HG02981 (cell line): ENCODE measurements at regions not wholly inside any gene's neighbourhood (a gene's known extent, or its start where the extent isn't known, plus 50 kb on each side); places are given as distances from the start of the nearest gene placed in this dataset.
"Not testable (repeated sequence)": the region's sequence is repeated elsewhere in the genome, so short reads cannot be mapped to it uniquely, and the experiment has no call there.

Experiments used
- ATAC-seq: cut with Tn5 transposase; IDR thresholded peaks from one replicate; pipeline ENCODE4 v1.9.1; 2021; ENCODE audit warnings: mild to moderate bottlenecking, moderate library complexity; ENCODE audit not compliant: unreplicated experiment

DNA sequence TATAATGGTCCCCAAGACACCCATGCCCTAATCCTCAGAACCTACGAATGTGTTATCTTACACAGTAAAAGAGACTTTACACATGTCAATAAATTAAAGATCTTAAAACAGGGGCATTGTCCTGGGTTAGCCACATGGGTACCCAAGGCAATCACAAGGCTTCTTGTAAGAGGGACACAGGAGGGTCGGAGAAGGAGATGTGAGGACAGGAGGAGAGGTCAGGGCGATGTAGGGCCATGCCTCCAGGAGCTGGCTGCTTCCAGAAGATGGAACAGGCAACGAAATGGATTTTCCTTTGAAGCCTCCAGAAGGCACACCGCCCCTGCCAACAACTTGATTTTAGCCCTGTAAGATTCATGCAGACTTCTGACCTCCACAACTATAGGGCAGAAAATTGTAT lies 262.7 kb downstream of the MEX3B start:
- ATAC-seq = no peak

DNA sequence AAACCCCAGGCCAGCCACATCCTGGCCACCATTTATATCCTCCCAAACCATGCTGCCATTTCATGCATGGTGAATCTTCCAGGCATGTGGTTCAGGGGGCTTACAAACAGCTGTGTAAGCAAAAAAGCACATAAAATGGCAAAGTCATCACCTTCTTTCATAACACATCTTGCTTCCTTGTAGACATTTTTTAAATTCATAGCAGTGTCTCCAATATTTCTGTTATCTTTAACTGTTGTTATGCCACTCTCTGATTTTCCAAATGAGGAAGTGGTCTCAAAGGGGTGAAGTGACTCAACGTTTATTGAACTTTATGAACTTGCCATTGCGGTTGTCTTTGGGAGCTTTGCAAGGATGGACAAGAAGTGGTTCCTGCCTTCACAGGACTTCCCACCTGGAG lies 264.4 kb downstream of the MEX3B start:
- no peak for ATAC-seq

DNA sequence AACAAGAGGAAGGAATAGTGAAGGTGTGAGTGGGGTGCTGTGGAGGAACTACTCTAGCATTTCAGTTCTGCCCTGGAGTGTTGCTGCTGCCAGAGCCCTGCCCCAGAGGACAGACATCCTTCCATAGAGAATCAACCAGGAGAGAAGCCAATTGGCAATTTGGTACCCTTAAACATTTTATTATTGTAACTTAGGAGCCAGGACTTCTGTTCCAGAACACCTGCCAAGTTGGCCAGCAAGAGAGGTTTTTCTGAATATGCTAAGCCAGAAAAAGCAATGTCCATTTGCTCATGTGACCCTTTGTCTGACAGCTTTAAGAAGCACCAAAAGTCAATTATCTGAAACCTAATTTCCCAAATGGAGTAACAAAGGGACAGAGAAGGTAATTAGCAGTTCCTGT lies 264.9 kb downstream of the MEX3B start:
- no peak for ATAC-seq

DNA sequence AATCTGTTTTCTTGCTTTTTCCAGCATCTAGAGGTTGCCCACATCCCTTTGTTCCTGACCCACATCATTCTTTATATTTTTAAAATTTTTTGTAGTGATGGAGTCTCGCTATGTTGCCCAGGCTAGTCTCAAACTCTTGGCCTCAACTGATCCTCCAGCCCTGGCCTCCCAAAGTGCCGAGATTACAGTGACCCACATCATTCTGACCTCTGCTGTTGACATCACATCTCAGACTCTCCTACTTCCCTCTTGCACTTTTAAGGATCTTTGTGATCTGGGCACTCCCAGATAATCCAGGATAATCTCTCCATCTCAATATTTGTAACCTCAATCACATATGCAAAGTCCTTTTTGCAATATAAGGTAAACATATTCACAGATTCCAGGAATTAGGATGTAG lies 266.6 kb downstream of the MEX3B start:
- ATAC-seq = no peak

DNA sequence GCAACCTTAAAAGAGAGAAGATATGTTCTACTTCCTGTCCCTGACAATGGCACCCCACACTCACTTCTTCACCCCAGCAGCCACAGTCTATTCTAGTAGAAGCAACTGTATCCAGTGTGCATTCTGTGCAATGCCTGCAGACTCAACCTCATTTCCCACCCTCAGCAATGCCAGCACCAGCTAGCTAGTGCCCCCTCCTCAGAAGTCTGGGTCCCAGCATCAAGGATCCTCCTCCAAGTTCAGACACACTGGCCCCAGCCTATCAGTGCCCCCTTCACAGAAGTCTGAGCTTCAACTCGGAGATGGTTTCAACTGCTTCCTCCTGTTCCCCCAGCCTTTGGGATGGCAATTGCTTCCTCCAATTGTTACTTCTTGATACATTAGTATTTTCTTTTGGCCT lies 268.3 kb downstream of the MEX3B start:
- ATAC-seq = no peak

DNA sequence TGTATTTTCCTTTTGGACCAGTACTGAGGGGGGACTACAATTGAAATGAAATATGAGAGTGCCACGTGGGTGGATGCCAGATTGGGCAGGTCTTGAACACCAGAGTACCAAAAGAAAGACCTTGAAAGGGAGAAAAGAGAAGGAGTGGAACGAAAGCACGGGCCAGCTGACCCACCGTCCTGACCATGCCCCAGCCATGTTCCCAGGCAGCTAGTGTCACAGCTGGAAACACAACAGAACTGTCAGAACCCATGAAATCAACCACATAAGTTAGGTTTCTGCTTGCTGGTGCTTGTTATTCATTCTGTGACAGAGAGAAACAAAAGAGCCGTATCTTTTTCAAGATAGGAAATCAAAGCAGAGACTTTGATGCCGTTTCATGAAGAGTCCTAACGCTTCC lies 268.8 kb downstream of the MEX3B start:
- no peak for ATAC-seq

DNA sequence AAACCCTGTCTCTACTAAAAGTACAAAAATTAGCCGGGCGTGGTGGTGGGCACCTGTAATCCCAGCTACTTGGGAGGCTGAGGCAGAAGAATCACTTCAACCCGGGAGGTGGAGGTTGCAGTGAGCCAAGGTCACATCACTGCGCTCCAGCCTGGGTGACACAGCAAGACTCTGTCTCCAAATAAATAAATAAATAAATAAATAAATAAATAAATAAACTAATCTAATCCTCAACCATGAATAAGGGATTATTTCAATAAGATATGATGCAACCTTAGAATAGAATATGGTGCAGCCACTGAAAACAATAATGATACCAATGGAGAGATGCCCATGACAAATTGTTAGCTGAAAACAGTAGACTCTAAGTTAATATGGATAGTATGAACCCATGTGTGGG lies 270.0 kb downstream of the MEX3B start:
- not testable (repeated sequence) for ATAC-seq

DNA sequence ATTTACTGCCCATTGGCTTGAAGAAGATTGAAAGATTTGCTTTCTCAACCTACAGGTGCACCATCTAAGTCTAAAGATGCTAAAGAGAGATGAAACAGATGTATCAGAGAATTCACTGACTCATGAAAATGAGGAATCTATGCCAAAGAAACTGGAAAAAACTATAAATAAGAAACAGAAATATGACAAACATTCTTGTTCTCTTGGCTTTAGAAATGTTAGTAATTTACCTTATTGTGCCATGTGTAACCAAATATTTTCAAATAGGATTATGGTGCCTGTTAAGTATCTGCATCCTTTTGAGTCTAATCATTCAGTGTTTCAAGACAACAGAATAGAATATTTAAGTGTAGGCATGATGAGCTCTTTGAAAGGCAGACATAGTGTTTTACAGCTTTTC lies 271.5 kb downstream of the MEX3B start:
- no peak for ATAC-seq

DNA sequence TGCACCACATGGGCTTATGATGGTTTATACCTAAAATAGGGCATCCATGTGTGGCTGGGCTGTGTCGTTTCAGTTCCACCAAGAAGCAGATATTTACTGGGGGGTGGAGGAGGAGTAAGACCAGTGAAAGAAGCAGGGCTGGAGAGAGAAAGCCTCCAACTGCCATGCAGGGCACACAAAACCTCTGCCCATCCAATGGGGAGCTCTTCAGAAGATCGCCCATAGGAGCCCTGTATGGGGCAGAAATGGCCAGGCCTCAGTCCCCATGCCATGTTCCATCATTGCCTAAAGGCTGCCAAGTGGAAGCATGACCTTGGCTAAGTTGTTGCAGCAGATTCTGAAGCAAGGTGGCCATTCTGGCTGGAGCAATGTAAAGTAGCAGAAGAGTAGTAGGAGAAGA lies 277.0 kb downstream of the MEX3B start:
- no peak for ATAC-seq

DNA sequence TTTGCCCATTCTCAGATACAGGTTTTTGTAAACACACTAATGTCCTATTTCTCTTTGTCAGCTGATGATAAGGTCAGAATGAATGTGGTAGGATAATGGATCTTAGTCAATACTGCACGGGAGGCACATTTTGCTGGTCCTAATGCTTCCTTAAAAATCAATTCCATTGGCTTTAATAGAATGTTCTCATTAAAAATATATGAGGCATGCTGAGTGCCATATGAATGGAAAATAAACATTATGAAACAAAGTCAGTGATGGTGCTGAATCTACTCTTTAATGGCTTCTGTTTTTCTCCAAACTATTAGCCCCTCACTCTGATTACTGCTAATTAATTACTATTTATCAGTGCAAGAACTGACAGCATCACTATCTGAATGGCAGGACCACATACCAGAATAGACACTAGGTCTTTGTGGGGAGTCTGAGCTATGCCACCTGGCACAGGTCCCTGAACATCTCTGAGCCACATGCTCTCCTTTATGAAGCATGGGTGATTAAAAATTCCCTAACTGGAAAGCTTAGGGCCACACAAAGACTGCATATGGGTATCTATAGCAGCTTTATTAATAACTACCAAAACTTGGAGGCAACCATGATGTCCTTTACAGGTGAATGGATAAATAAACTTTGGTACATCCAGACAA lies 278.9 kb downstream of the MEX3B start:
- ATAC-seq = no peak

DNA sequence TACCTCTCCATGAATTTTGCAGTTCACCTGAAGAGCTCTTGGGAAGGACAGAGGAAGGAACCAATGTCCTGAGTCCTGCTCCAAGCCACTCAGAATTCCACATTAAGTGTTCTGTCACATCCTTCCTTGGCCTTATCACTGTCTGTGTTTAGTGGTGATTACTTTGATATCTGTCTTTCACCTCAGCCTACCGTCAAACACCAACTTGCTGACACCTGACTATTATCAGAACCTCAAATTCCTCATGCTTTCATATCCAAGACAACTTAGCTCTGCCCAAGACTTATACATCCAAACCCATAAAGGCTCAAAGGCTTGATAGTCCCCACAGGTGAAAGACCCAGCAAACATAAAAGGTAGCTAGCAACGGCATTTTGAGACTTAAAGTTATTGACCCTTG lies 280.0 kb downstream of the MEX3B start:
- ATAC-seq = no peak

DNA sequence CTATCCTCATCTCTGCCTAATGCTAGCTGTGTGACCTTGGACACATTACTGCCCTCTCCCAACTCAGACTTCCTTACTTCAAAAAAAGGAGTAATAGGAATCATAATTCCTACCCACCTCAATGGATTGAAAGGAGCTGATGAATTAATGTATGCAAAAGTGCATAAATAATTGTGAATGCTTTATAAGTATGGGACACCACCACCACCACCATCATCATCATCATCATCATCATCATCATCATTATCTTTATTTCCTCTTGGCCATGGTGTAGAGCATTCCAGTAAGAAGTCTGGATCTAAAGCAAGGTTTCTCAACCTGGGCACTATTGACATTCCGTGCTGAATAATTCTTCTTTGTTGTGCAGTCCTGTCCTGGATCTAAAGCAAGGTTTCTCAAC lies 282.5 kb downstream of the MEX3B start:
- ATAC-seq = no peak

DNA sequence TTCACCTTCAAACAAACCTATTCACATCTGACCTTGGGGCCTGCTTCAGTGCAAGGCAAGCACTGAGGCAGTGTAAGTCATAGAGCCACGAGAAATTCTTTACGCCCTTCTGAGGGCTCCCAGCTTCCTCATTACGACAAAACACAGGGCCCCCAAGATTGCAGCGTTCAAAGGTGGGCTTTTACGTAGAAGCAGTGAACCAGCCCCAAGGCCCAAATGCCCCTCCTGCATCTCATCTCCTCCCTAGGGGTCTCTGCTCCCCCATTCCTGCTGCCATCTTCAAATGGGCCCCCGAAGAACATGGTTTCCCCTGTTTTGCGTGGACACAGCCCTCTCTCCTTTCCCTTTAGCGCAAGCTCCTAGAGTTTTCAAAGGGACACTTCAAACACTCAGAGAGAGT lies 285.1 kb downstream of the MEX3B start:
- no peak for ATAC-seq

DNA sequence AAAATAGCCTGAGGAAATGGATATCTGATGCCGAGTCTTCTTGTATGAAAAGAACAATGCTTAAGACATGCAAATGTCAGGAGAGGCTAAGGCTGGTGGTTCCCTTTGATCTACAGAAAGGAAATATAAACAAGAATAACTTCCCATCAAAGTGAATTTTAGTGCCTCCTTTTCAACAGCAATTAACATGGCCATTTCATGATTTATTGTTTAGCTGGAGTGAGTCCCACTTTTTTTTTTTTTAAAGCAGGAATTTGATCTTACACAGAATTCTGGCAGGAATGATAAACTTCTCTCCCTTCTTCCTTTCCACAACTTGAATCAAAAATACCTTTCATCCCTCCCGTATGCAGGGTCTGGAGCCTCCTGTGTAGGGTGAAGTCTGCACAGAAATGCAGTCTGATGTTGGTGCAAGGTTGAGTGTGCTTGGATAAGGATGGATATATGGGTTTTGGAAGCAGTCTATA lies 287.0 kb downstream of the MEX3B start:
- no peak for ATAC-seq

DNA sequence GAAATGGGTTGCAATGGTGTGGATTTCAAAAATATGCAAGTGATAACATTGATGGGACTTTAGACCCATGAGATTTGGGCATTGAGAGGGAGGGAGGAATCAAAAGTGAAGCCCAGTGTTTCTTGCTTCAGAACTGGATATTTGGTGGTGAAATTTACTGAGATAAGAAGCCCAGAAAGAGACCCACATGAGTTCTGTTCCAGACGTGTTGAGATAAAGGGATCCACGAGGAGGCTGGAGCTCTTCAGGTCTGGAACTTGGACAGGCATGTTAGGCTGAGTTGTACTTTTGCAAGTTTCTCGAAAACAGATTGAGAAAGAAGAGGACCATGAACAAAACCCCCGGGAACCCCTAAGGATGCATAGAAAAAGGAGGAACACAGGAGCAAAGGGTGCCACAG lies 290.2 kb downstream of the MEX3B start:
- ATAC-seq = no peak

DNA sequence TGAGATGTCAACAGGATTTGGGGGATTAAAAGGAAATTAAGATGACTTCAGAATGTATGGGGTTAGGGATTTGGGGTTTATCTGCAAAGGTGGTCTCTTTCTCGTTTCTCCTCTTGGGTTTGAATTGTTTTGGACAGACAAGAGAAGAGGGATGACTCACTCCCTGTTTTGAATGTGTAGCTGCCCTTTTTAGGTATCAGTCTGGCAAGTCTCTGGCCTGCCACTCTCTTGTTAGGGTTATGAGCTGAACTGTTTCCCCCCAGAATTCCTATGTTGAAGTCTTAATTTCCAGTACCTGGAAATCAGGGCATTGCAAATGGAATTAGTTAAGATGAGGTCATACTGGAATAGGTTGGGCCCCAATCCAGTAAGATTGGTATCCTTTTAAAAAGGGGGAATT lies 291.7 kb downstream of the MEX3B start:
- ATAC-seq = no peak

DNA sequence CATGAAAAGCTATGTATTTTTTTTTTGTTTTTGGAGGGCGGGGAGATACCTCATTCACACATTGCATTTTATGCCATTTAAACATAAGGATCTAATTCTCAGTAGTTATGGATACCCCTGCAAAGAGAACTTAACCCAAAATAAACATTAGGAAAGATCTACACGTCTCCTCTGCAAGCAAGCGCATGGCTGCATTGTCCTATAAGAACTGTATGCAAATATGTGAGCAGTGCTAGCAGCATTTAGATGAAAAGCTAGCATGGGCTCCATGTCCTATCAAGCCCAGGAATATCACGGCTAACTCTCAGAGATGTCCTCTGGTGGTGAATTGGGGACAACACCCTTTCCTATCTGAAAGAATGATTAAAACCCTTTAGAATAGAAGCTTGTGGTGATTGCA lies 292.8 kb downstream of the MEX3B start:
- no peak for ATAC-seq

DNA sequence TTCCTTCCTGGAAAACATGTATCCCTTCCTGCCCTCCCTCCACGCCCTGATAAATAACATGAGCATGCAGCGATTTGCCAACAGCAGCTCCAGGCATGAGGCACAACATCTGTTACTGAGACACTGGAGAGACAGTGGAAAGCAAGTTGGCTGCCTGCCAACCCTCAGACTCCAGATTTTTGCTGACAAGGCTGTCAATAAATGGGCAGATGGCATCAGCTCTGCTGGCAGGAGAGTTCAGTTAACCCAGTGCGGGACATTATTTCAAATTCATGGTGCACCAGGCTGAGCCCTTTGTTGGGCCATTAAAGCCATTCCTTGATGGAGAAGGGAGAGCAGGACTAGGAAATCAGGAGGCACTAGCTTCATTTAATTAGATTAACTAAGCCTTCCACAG lies 293.3 kb downstream of the MEX3B start:
- no peak for ATAC-seq

DNA sequence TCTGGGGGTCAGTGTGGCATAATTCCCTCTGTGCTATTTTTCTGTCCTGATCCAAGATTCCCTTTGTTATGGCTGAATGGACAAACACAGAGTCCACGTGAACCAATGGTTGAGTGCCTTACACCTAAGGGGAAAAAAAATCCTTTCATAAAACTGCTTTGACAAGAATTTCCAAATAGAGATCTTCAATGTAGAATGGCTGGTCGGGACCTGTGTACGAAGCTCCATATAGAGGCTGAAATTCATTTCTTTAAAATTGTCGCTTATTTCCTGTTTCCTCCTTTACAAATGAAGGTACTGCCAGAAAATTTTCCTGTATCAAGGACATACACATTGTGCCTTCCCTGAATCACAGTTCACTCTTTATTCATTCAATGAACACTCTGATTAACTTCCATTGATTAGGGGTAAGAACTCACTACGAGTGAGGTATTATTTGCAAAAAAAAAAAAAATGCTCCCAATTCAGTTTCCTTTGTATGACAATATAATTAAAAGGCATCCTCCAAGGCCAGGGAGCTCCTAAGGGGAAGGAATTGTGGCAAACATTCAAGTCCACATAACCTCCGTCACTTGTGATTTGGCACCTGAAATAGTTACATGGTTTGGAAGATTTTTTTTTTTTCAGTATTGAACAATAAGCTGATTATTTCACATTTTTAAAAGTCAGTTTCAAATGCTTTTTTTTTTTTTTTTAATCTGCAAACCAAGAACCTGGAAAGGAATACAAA lies 293.8 kb downstream of the MEX3B start:
- ATAC-seq = no peak

DNA sequence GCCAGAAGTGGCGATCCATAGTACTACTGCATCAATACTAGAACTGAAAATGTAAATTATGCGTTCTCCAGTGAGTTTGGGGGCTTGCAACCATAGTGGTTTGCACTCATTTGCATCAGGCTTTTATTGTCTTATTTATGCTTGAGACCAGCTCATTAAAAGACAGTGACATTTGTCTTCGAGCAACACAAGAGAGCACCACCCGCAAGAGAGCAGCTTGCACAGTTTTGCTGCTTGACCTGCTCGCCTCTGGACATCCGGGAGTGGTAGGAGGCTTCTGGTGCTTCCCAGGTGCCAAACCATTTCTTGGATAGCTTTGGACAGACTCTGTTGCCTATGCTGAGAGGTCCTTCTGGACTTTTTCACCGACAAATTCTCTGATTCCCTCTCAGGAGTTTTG lies 294.6 kb downstream of the MEX3B start:
- no peak for ATAC-seq

DNA sequence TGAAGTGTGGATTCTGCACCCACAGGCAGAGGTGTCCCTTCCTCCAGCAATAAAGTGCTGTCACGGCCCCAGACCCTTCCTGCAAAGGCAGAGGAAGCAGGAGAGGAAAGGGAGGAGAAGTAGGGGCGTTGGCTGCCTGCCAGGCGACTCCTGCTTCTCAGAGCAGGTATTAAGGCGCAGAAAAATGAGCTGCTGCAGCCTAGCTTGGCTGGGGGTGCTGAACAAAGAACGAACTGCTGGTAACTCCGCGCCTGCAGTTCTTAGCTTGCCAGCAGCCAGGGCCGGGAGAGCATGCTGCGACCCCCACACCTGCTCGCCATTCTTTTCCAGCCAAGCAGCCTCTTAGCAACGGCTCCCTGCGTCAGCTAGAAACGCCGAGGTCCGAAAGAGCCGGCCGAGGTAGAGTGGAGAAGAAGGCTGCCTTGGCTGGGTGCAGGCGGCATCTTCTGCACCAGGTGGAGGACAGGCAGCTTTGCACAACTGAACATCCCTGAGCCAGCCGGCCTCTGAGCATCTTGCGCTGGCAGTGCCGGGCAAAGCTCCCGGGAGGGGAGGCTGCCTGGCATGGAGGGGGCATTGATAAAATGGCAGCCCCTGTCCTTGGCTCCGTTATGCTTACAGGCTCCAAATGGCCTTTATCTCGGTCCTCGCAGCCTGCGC lies 296.0 kb downstream of the MEX3B start:
- ATAC-seq = no peak

DNA sequence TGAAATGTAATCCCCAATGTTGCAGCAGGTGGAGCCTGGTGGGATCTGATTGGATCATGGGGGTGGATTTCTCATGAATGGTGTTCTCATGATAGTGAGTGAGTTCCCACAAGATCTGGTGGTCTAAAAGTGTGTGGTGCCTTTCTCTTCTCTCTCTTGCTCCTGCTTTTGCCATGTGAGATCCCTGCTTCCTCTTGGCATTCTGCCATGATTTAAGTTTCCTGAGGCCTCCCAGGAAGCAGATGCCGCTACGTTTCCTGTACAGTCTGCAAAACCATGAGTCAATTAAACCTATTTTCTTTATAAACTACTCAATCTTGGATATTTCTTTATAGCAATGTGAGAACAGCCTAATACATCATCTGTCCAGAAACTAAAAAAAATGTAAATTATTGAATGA lies 298.3 kb downstream of the MEX3B start:
- ATAC-seq = no peak
